PC-9 (cell line): ENCODE measurements at regions not wholly inside any gene's neighbourhood (a gene's known extent, or its start where the extent isn't known, plus 50 kb on each side); places are given as distances from the start of the nearest gene placed in this dataset.

ENCODE experiments used
- BruUV-seq: library from RNA; stranded (reverse); fragments of 400-500 nt; replicated peaks from 2 replicates; lab custom pipeline; 2021; lab: Mats Ljungman, UMichigan
- CTCF ChIA-PET: fragments of 300-600 bp; sonication (Branson Sonifier 250); formaldehyde crosslinking; loops from one replicate; lab custom pipeline; 2022; ENCODE audit warnings: antibody characterized with exemption; lab: Charles Lee
- POLR2A ChIA-PET: fragments of 300-600 bp; sonication (Branson Sonifier 250); formaldehyde crosslinking; loops from one replicate; lab custom pipeline; 2022; ENCODE audit warnings: antibody characterized with exemption; ENCODE audit not compliant: unreplicated experiment; lab: Charles Lee
- DNase-seq, 2 experiments: peaks; one replicate each; pipeline versions ENCODE4 v3.0.0 to v3.0.0-alpha.2; 2015 to 2022; ENCODE audit warnings: mixed read lengths in 1 of 2
- H2AFZ ChIP-seq: fragments of 200-600 bp; sonication (generic); 2 replicates; pipeline ENCODE4 v1.8.1; 2017; ENCODE audit warnings: antibody characterized with exemption
- H3F3A ChIP-seq: fragments of 200-600 bp; sonication (generic); 2 replicates; pipeline ENCODE4 v1.8.1; 2017; ENCODE audit warnings: antibody characterized with exemption, mild to moderate bottlenecking, low read depth; ENCODE audit not compliant: insufficient read depth
- H3K27ac ChIP-seq: fragments of 200-600 bp; sonication (generic); 2 replicates; pipeline ENCODE4 v1.6.1; 2016; ENCODE audit warnings: mixed run types
- H3K27me3 ChIP-seq: fragments of 200-600 bp; sonication (generic); 2 replicates; pipeline ENCODE4 v1.6.1; 2016; ENCODE audit warnings: low read depth, mixed run types; ENCODE audit not compliant: insufficient read depth
- H3K36me3 ChIP-seq: fragments of 200-600 bp; sonication (generic); 2 replicates; pipeline ENCODE4 v1.6.1; 2016; ENCODE audit warnings: low read depth, mixed run types
- H3K4me1 ChIP-seq: fragments of 200-600 bp; sonication (generic); replicated peaks from 2 replicates; pipeline ENCODE4 v1.6.1; 2016; ENCODE audit warnings: mixed run types; ENCODE audit not compliant: insufficient read depth
- H3K4me2 ChIP-seq: fragments of 200-600 bp; sonication (generic); 2 replicates; pipeline ENCODE4 v1.6.1; 2017; ENCODE audit warnings: mixed run types
- H3K4me3 ChIP-seq: fragments of 200-600 bp; sonication (generic); 2 replicates; pipeline ENCODE4 v1.6.1; 2016; ENCODE audit warnings: mixed run types
- H3K79me2 ChIP-seq: fragments of 200-600 bp; sonication (generic); 2 replicates; pipeline ENCODE4 v1.6.1; 2017; ENCODE audit warnings: low read depth, mixed run types
- H3K9me2 ChIP-seq: fragments of 200-600 bp; sonication (generic); 2 replicates; pipeline ENCODE4 v1.8.1; 2017; ENCODE audit warnings: mild to moderate bottlenecking; ENCODE audit not compliant: insufficient read depth
- H3K9me3 ChIP-seq: fragments of 200-600 bp; sonication (generic); 2 replicates; pipeline ENCODE4 v1.8.1; 2016; ENCODE audit warnings: low read depth; ENCODE audit not compliant: insufficient read depth
- H4K20me1 ChIP-seq: fragments of 200-600 bp; sonication (generic); 2 replicates; pipeline ENCODE4 v1.8.1; 2017; ENCODE audit not compliant: insufficient read depth
- EZH2 ChIP-seq: fragments of 200-600 bp; sonication (generic); IDR thresholded peaks from 2 replicates; pipeline ENCODE4 v1.8.0; 2017; ENCODE audit warnings: antibody characterized with exemption, low read depth
- intact Hi-C: fragments of 100-400 bp; cut with micrococcal nuclease; formaldehyde crosslinking; loops from one replicate; pipeline ENCODE4 v1.10.0; 2022; ENCODE audit not compliant: unreplicated experiment
- TF ChIP-seq, protein P1 (sequence below): fragments of 200-600 bp; sonication (generic); conservative IDR thresholded peaks from 2 replicates; pipeline ENCODE4 v1.6.1; 2017; ENCODE audit warnings: mixed run types, antibody characterized with exemption, mild to moderate bottlenecking, moderate library complexity

GRCh38 chr12:24404086-24404815 lies 454.8 kb upstream of the SOX5 start:
- TF ChIP-seq, protein P1, sequence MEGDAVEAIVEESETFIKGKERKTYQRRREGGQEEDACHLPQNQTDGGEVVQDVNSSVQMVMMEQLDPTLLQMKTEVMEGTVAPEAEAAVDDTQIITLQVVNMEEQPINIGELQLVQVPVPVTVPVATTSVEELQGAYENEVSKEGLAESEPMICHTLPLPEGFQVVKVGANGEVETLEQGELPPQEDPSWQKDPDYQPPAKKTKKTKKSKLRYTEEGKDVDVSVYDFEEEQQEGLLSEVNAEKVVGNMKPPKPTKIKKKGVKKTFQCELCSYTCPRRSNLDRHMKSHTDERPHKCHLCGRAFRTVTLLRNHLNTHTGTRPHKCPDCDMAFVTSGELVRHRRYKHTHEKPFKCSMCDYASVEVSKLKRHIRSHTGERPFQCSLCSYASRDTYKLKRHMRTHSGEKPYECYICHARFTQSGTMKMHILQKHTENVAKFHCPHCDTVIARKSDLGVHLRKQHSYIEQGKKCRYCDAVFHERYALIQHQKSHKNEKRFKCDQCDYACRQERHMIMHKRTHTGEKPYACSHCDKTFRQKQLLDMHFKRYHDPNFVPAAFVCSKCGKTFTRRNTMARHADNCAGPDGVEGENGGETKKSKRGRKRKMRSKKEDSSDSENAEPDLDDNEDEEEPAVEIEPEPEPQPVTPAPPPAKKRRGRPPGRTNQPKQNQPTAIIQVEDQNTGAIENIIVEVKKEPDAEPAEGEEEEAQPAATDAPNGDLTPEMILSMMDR, result no peak
- no peak for TF ChIP-seq EZH2
- no peaks in the 10 kb centered on the region for H3F3A ChIP-seq
- ChIA-PET CTCF (no interaction called here), POLR2A (interaction anchor here (0.7 kb wide), 1 partner anchor 13 kb away, joined by 4 read pairs; no protein-coding TSS in a partner anchor)
- no peak overlapping the region for H3K4me3 ChIP-seq
- H4K20me1 ChIP-seq, result no peaks in the 10 kb centered on the region
- no peaks in the 10 kb centered on the region for H3K9me2 ChIP-seq
- intact Hi-C loops, result no loop called here
- H3K27ac ChIP-seq, result no peak overlapping the region
- H3K36me3 ChIP-seq, result no peaks in the 10 kb centered on the region
- no peaks in the 10 kb centered on the region for H3K79me2 ChIP-seq
- no peak for DNase-seq
- no TSS peak for BruUV-seq
- H2AFZ ChIP-seq, result no peak overlapping the region
- H3K27me3 ChIP-seq, result peaks cover 28% of the 10 kb centered on the region
- no peaks in the 10 kb centered on the region for H3K9me3 ChIP-seq
- no peaks in the 10 kb centered on the region for H3K4me1 ChIP-seq
- no peak overlapping the region for H3K4me2 ChIP-seq

GRCh38 chr12:24400533-24400932 lies 451.1 kb upstream of the SOX5 start:
- TF ChIP-seq EZH2, result no peak
- TF ChIP-seq, protein P1, result no peak
- H3K4me1 ChIP-seq, result no peaks in the 10 kb centered on the region
- no peaks in the 10 kb centered on the region for H4K20me1 ChIP-seq
- H3K9me2 ChIP-seq, result no peaks in the 10 kb centered on the region
- CTCF ChIA-PET, result no interaction called here
- no peaks in the 10 kb centered on the region for H3K36me3 ChIP-seq
- no peaks in the 10 kb centered on the region for H3K9me3 ChIP-seq
- DNase-seq, result no peak
- no peaks in the 10 kb centered on the region for H3F3A ChIP-seq
- H3K4me2 ChIP-seq, result no peak overlapping the region
- H2AFZ ChIP-seq, result no peak overlapping the region
- peaks cover 25% of the 10 kb centered on the region for H3K27me3 ChIP-seq
- no TSS peak for BruUV-seq
- POLR2A ChIA-PET, result no interaction called here
- no peak overlapping the region for H3K27ac ChIP-seq
- H3K79me2 ChIP-seq, result no peaks in the 10 kb centered on the region
- no peak overlapping the region for H3K4me3 ChIP-seq
- intact Hi-C loops, result no loop called here

DNA sequence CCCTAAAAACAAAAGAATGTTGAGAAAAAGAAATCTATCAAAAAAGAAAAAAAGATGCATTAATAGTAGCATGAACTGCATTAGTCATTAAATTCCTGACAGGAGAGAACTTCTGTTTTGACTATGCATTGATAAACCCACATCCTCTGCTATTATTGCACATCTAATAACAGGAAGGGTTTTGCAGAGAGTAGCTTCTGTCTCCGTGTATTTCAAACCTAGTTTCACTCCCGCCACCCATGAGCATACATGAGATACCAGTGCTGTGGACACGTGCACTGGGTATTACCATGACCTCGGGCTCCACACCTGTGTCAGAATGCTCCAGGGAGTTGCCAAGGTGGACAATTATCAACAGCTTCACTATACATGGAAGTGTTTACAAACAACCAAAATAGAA lies 449.1 kb upstream of the SOX5 start:
- H2AFZ ChIP-seq, result no peak overlapping the region
- no peaks in the 10 kb centered on the region for H3K4me1 ChIP-seq
- H3F3A ChIP-seq, result no peaks in the 10 kb centered on the region
- no peak for DNase-seq
- no TSS peak for BruUV-seq
- H3K9me2 ChIP-seq, result no peaks in the 10 kb centered on the region
- intact Hi-C loops, result no loop called here
- H3K27me3 ChIP-seq, result peaks cover 14% of the 10 kb centered on the region
- no peaks in the 10 kb centered on the region for H3K9me3 ChIP-seq
- no peaks in the 10 kb centered on the region for H3K79me2 ChIP-seq
- no peak overlapping the region for H3K4me3 ChIP-seq
- H3K4me2 ChIP-seq, result no peak overlapping the region
- H3K27ac ChIP-seq, result no peak overlapping the region
- TF ChIP-seq, protein P1, result no peak
- TF ChIP-seq EZH2, result no peak
- POLR2A ChIA-PET, result no interaction called here
- H4K20me1 ChIP-seq, result no peaks in the 10 kb centered on the region
- H3K36me3 ChIP-seq, result no peaks in the 10 kb centered on the region
- CTCF ChIA-PET, result no interaction called here
